ENCODE measurements at regions not wholly inside any gene's neighbourhood (a gene's known extent, or its start where the extent isn't known, plus 50 kb on each side); places are given as distances from the start of the nearest gene placed in this dataset.

- Histone ChIP-seq H3K27me3 (ENCODE audit: control insufficient read depth in 2 of 2, insufficient read depth in 2 of 2, low read length in 2 of 2) (no peaks in the 10 kb centered on the region), H3K9me1 (ENCODE audit: control insufficient read depth, insufficient read depth, low read length) (no peaks in the 10 kb centered on the region), H3K36me3 (ENCODE audit: control insufficient read depth, insufficient read depth, low read length) (no peaks in the 10 kb centered on the region), H3K79me2 (ENCODE audit: control insufficient read depth, insufficient read depth, low read length) (no peaks in the 10 kb centered on the region), H3K4me3 (no peak overlapping the region), H3K27ac (ENCODE audit: extremely low read depth, low read depth, low read length) (no peak overlapping the region), H3K9ac (ENCODE audit: insufficient read depth in 1 of 2, low read depth in 2 of 2, low read length in 2 of 2) (no peak overlapping the region), H4K20me1 (replicated peaks; ENCODE audit: control insufficient read depth, insufficient read depth, low read length) (no peaks in the 10 kb centered on the region), H2AFZ (ENCODE audit: low read depth, low read length) (peak overlapping the region; percentile 70), H3K4me2 (ENCODE audit: insufficient read depth, low read length) (no peak overlapping the region), H3K4me1 (replicated peaks in 1 of 2; ENCODE audit: control insufficient read depth in 2 of 2, insufficient read depth in 2 of 2, low read length in 2 of 2) (peaks cover 0 to 6% of the 10 kb centered on the region in 2 experiments; a peak in 3 of 5 replicates), H3K9me3 (replicated peaks; ENCODE audit: control insufficient read depth, insufficient read depth, low read depth, low read length) (no peaks in the 10 kb centered on the region)
- FAIRE-seq, result no peak
- ATAC-seq, result peak; percentile 37
- CTCF ChIA-PET (ENCODE audit: low intra/inter-chr PET ratio), result no interaction called here
- 46% methylated on average over 4 of the region's 4 CpGs for WGBS (ENCODE audit: insufficient coverage, low coverage, missing lambda C conversion rate)
- TF ChIP-seq SMC3 (conservative IDR thresholded peaks at IDR 0.05; ENCODE audit: insufficient read depth, low read depth, low read length) (no peak), CREBBP (IDR thresholded peaks at IDR 0.05; ENCODE audit: low read depth, low read length) (no peak), ZNF12 (CRISPR knock-in tag; IDR thresholded peaks at IDR 0.05) (no peak)
- in situ Hi-C loops (cut with MboI), result no loop called here
- POLR2A ChIA-PET, result interaction anchor here (0.7 kb wide), 1 partner anchor 12 kb away, joined by 3 read pairs; no protein-coding TSS in a partner anchor
- intact Hi-C loops (cut with micrococcal nuclease), result no loop called here
- BruUV-seq (replicated peaks), result no TSS peak
- no peak for DNase-seq (ENCODE audit: extremely low read depth in 1 of 4, low spot score in 3 of 4)
These were observed 53.6 kb upstream of the ABCC4 start for GRCh38 chr13:95354680-95355487.

DNA sequence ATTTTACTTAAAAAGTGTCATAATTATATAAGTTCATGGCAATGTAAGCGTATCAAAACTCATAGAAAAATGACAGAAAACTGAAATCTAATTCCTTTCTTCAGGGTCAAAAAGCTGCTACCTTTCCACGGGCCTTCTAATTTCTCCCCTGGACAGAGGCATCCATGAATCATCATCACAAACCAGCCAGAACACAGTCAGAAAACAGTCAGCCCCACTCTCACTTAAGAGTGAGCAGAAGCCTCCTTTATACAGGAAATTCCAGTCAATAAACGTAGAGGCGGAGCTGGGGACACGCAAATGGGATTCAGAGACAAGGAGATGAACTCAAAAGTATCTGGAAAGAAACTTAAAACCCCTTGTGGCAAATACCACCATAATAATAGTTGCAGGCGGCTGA is 54.2 kb upstream of the ABCC4 start:
- Histone ChIP-seq H3K36me3 (ENCODE audit: control insufficient read depth, insufficient read depth, low read length) (no peaks in the 10 kb centered on the region), H3K4me2 (ENCODE audit: insufficient read depth, low read length) (no peak overlapping the region), H3K27ac (ENCODE audit: extremely low read depth, low read depth, low read length) (no peak overlapping the region), H3K9me1 (ENCODE audit: control insufficient read depth, insufficient read depth, low read length) (no peaks in the 10 kb centered on the region), H3K4me3 (no peak overlapping the region), H3K27me3 (ENCODE audit: control insufficient read depth in 2 of 2, insufficient read depth in 2 of 2, low read length in 2 of 2) (no peaks in the 10 kb centered on the region), H3K9ac (ENCODE audit: insufficient read depth in 1 of 2, low read depth in 2 of 2, low read length in 2 of 2) (no peak overlapping the region), H3K79me2 (ENCODE audit: control insufficient read depth, insufficient read depth, low read length) (no peaks in the 10 kb centered on the region), H3K4me1 (replicated peaks in 1 of 2; ENCODE audit: control insufficient read depth in 2 of 2, insufficient read depth in 2 of 2, low read length in 2 of 2) (peaks cover 0 to 6% of the 10 kb centered on the region in 2 experiments; a peak in 3 of 5 replicates), H3K9me3 (replicated peaks; ENCODE audit: control insufficient read depth, insufficient read depth, low read depth, low read length) (no peaks in the 10 kb centered on the region), H2AFZ (ENCODE audit: low read depth, low read length) (no peak overlapping the region), H4K20me1 (replicated peaks; ENCODE audit: control insufficient read depth, insufficient read depth, low read length) (no peaks in the 10 kb centered on the region)
- TF ChIP-seq TAF15 (IDR thresholded peaks at IDR 0.05; ENCODE audit: low read depth, low read length) (no peak), FOXK2 (conservative IDR thresholded peaks at IDR 0.05 in 1 of 2, IDR thresholded peaks at IDR 0.05 in 1 of 2; ENCODE audit: low read depth in 2 of 2) (no peak), EHMT2 (IDR thresholded peaks at IDR 0.05) (no peak), KLF16 (IDR thresholded peaks at IDR 0.05) (no peak), BMI1 (IDR thresholded peaks at IDR 0.05; ENCODE audit: low read length) (no peak), ZNF121 (CRISPR knock-in tag; conservative IDR thresholded peaks at IDR 0.05) (no peak), ESRRA (IDR thresholded peaks at IDR 0.05; ENCODE audit: borderline replicate concordance, low read depth) (no peak)
- TF ChIP-seq, protein P1, sequence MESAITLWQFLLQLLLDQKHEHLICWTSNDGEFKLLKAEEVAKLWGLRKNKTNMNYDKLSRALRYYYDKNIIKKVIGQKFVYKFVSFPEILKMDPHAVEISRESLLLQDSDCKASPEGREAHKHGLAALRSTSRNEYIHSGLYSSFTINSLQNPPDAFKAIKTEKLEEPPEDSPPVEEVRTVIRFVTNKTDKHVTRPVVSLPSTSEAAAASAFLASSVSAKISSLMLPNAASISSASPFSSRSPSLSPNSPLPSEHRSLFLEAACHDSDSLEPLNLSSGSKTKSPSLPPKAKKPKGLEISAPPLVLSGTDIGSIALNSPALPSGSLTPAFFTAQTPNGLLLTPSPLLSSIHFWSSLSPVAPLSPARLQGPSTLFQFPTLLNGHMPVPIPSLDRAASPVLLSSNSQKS (CRISPR knock-in tag; IDR thresholded peaks at IDR 0.05), result no peak
- DNase-seq (ENCODE audit: extremely low read depth in 1 of 4, low spot score in 3 of 4) (no peak), FAIRE-seq (no peak), ATAC-seq (no peak)
- POLR2A ChIA-PET, result no interaction called here
- BruUV-seq (replicated peaks), result no TSS peak
- WGBS (ENCODE audit: insufficient coverage, low coverage, missing lambda C conversion rate), result 63% methylated on average over 6 of the region's 6 CpGs
- in situ Hi-C loops (cut with MboI), result no loop called here
- CTCF ChIA-PET (ENCODE audit: low intra/inter-chr PET ratio), result no interaction called here
- intact Hi-C loops (cut with micrococcal nuclease), result no loop called here
